ENCODE measurements at regions not wholly inside any gene's neighbourhood (a gene's known extent, or its start where the extent isn't known, plus 50 kb on each side); places are given as distances from the start of the nearest gene placed in this dataset.
"Not testable (repeated sequence)": the region's sequence is repeated elsewhere in the genome, so short reads cannot be mapped to it uniquely, and the experiment has no call there.

DNA sequence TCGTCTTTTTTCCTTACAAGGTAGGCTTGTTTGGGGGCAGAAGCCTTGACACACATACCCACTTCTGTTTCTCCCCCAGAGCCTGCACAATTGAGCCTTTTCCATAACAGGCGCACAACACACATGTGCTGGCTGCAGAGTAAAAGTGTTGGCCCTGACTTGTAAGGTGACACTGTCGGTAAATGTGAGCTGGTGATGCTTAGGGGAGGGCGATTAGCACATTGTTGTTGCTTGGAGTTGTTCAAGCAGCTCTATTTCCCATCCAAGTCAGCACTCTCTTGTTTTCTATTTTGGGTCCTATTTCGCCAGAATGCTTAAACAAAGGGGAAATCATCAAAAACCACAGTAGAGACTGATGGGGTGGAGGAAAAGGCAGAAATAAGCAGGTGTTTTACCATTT lies 51.9 kb upstream of the PTPRJ start:
- TF ChIP-seq, protein P1, sequence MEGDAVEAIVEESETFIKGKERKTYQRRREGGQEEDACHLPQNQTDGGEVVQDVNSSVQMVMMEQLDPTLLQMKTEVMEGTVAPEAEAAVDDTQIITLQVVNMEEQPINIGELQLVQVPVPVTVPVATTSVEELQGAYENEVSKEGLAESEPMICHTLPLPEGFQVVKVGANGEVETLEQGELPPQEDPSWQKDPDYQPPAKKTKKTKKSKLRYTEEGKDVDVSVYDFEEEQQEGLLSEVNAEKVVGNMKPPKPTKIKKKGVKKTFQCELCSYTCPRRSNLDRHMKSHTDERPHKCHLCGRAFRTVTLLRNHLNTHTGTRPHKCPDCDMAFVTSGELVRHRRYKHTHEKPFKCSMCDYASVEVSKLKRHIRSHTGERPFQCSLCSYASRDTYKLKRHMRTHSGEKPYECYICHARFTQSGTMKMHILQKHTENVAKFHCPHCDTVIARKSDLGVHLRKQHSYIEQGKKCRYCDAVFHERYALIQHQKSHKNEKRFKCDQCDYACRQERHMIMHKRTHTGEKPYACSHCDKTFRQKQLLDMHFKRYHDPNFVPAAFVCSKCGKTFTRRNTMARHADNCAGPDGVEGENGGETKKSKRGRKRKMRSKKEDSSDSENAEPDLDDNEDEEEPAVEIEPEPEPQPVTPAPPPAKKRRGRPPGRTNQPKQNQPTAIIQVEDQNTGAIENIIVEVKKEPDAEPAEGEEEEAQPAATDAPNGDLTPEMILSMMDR (IDR thresholded peaks at IDR 0.05; ENCODE audit: insufficient read depth, low read length, poor library complexity, severe bottlenecking) = no peak
- TF ChIP-seq EZH2phosphoT487 (conservative IDR thresholded peaks at IDR 0.05; ENCODE audit: low read length) = no peak
- Histone ChIP-seq H3K27me3 (ENCODE audit: low read length) (no peaks in the 10 kb centered on the region), H2AFZ (ENCODE audit: low read depth, low read length, severe bottlenecking) (no peak overlapping the region), H3F3A (ENCODE audit: insufficient read depth) (peaks cover 4% of the 10 kb centered on the region; the same call in 1 of the 2 replicates), H3K9me3 (ENCODE audit: insufficient read depth, low read length) (no peaks in the 10 kb centered on the region), H4K20me1 (ENCODE audit: low read depth, low read length) (no peaks in the 10 kb centered on the region), H3K4me2 (ENCODE audit: low read depth, low read length, poor library complexity, severe bottlenecking) (no peak overlapping the region), H3K9ac (ENCODE audit: low read length) (no peak overlapping the region), H3K36me3 (ENCODE audit: low read length) (no peaks in the 10 kb centered on the region), H3K9me2 (replicated peaks; ENCODE audit: insufficient read depth, low read length) (no peaks in the 10 kb centered on the region), H3K27ac (ENCODE audit: low read depth, low read length) (no peak overlapping the region), H3K79me2 (ENCODE audit: insufficient read depth, low read length) (no peaks in the 10 kb centered on the region), H3K4me3 (ENCODE audit: insufficient read depth, low read length, poor library complexity, severe bottlenecking) (no peak overlapping the region)

DNA sequence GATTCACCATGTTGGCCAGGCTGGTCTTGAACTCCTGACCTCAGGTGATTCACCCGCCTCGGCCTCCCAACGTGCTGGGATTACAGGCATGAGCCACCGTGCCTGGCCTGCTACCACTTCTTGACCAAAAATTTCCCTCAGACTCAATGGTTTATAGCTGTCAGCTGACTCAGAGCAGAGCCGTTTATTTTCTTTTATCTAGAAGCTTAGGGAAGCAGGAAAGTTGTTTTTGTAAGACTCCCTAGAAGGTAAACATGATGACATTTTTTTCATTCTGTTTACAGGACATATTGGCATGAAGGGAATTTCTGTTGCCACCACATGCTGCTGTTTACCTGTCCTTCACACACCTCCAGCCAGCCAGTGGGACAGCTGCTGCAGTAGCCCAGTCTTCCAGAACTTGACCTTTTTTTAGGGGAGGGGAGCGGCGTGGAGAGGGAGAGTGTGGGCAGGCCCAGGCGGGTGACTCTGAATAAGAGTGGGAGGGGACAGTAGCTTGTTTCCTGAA lies 56.1 kb upstream of the PTPRJ start:
- Histone ChIP-seq H3F3A (ENCODE audit: insufficient read depth) (no peaks in the 10 kb centered on the region), H3K27me3 (ENCODE audit: low read length) (no peaks in the 10 kb centered on the region), H4K20me1 (ENCODE audit: low read depth, low read length) (no peaks in the 10 kb centered on the region), H3K9ac (ENCODE audit: low read length) (no peak overlapping the region), H3K79me2 (ENCODE audit: insufficient read depth, low read length) (no peaks in the 10 kb centered on the region), H3K9me2 (replicated peaks; ENCODE audit: insufficient read depth, low read length) (no peaks in the 10 kb centered on the region), H3K4me2 (ENCODE audit: low read depth, low read length, poor library complexity, severe bottlenecking) (no peak overlapping the region), H3K9me3 (ENCODE audit: insufficient read depth, low read length) (no peaks in the 10 kb centered on the region), H3K4me3 (ENCODE audit: insufficient read depth, low read length, poor library complexity, severe bottlenecking) (no peak overlapping the region), H3K36me3 (ENCODE audit: low read length) (no peaks in the 10 kb centered on the region), H2AFZ (ENCODE audit: low read depth, low read length, severe bottlenecking) (no peak overlapping the region), H3K27ac (ENCODE audit: low read depth, low read length) (no peak overlapping the region)
- TF ChIP-seq, protein P1 (IDR thresholded peaks at IDR 0.05; ENCODE audit: insufficient read depth, low read length, poor library complexity, severe bottlenecking) = no peak
- TF ChIP-seq EZH2phosphoT487 (conservative IDR thresholded peaks at IDR 0.05; ENCODE audit: low read length) = no peak

DNA sequence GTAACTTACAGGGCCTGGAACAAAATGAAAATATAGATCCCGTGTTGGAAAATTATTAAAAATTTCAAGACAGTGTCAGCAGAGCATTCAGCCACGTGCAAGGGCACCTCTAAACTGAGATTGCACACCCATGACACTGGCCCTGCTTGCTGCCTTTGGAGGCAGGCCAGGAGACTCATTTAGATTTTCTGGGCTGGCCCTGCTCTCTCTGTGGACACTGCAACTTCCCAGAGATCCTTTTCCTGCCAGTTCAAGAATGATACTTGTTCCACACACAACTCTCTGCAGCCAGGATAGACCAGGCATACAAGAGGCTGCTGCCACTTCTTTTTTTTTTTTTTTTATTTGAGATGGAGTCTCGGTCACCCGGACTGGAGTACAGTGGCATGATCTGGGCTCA lies 56.7 kb upstream of the PTPRJ start:
- Histone ChIP-seq H3K4me2 (ENCODE audit: low read depth, low read length, poor library complexity, severe bottlenecking) (no peak overlapping the region), H2AFZ (ENCODE audit: low read depth, low read length, severe bottlenecking) (no peak overlapping the region), H3K79me2 (ENCODE audit: insufficient read depth, low read length) (no peaks in the 10 kb centered on the region), H3K9me3 (ENCODE audit: insufficient read depth, low read length) (no peaks in the 10 kb centered on the region), H3K27ac (ENCODE audit: low read depth, low read length) (no peak overlapping the region), H3K4me3 (ENCODE audit: insufficient read depth, low read length, poor library complexity, severe bottlenecking) (no peak overlapping the region), H3K9ac (ENCODE audit: low read length) (no peak overlapping the region), H3F3A (ENCODE audit: insufficient read depth) (no peaks in the 10 kb centered on the region), H3K36me3 (ENCODE audit: low read length) (no peaks in the 10 kb centered on the region), H4K20me1 (ENCODE audit: low read depth, low read length) (no peaks in the 10 kb centered on the region), H3K9me2 (replicated peaks; ENCODE audit: insufficient read depth, low read length) (no peaks in the 10 kb centered on the region), H3K27me3 (ENCODE audit: low read length) (no peaks in the 10 kb centered on the region)
- no peak for TF ChIP-seq EZH2phosphoT487 (conservative IDR thresholded peaks at IDR 0.05; ENCODE audit: low read length)
- TF ChIP-seq, protein P1 (IDR thresholded peaks at IDR 0.05; ENCODE audit: insufficient read depth, low read length, poor library complexity, severe bottlenecking) = no peak

DNA sequence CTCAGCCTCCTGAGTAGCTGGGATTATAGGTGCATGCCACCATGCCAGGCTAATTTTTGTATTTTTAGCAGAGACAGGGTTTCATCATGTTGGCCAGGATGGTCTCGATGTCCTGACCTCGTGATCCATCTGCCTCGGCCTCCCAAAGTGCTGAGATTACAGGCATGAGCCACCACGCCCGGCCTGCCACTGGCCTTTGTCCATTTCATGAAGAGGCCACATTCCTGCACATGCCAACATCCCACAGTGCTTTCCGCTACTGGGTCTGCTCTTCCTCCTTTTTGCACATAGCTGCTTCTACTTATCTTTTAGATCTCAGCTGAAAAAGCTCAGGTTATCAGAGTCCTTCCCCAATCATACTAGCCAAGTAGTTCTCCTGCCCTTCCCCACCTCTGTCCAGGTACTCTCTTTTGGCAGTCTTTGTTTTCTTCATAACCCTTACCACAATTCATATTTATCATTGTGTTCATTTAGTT lies 59.2 kb upstream of the PTPRJ start:
- not testable (repeated sequence) for H3K4me2 ChIP-seq (ENCODE audit: low read depth, low read length, poor library complexity, severe bottlenecking); H3K36me3 ChIP-seq (ENCODE audit: low read length); H3K27ac ChIP-seq (ENCODE audit: low read depth, low read length); H2AFZ ChIP-seq (ENCODE audit: low read depth, low read length, severe bottlenecking); H3K9ac ChIP-seq (ENCODE audit: low read length); H3K9me2 ChIP-seq (replicated peaks; ENCODE audit: insufficient read depth, low read length); H3K27me3 ChIP-seq (ENCODE audit: low read length); H4K20me1 ChIP-seq (ENCODE audit: low read depth, low read length); H3K4me3 ChIP-seq (ENCODE audit: insufficient read depth, low read length, poor library complexity, severe bottlenecking); H3K9me3 ChIP-seq (ENCODE audit: insufficient read depth, low read length); H3F3A ChIP-seq (ENCODE audit: insufficient read depth); H3K79me2 ChIP-seq (ENCODE audit: insufficient read depth, low read length)

All from SU-DHL-6 (cell line).